BJ (cell line): ENCODE measurements at regions not wholly inside any gene's neighbourhood (a gene's known extent, or its start where the extent isn't known, plus 50 kb on each side); places are given as distances from the start of the nearest gene placed in this dataset.
"Not testable (repeated sequence)": the region's sequence is repeated elsewhere in the genome, so short reads cannot be mapped to it uniquely, and the experiment has no call there.

Experiments used
- CTCF ChIA-PET: fragments of 350-600 bp; formaldehyde crosslinking; extraction: SDS; loops from one replicate; lab custom pipeline; 2021; ENCODE audit warnings: antibody characterized with exemption, inconsistent platforms; lab: Yijun Ruan, JAX
- POLR2A ChIA-PET: fragments of 300-600 bp; sonication (Branson Sonifier 250); formaldehyde crosslinking; extraction: SDS; loops from one replicate; lab custom pipeline; 2021; ENCODE audit warnings: antibody characterized with exemption; lab: Charles Lee
- DNase-seq: peaks from one replicate; pipeline ENCODE4 v3.0.0-alpha.2; 2011; ENCODE audit warnings: low read depth
- H3K27me3 ChIP-seq: 2 replicates; pipeline ENCODE4 v1.6.0; 2011; ENCODE audit warnings: low read length; ENCODE audit not compliant: control insufficient read depth, insufficient read depth
- H3K36me3 ChIP-seq: 2 replicates; pipeline ENCODE4 v1.5.1; 2011; ENCODE audit warnings: low read length; ENCODE audit not compliant: control insufficient read depth, insufficient read depth
- H3K4me3 ChIP-seq: 2 replicates; pipeline ENCODE4 v1.5.1; 2011; ENCODE audit warnings: low read depth, mild to moderate bottlenecking, control low read depth, low read length
- CTCF ChIP-seq: IDR thresholded peaks from 2 replicates; pipeline ENCODE4 v1.5.1; 2011; ENCODE audit warnings: low read depth, mild to moderate bottlenecking, control low read depth, inconsistent platforms, low read length, moderate library complexity; ENCODE audit not compliant: insufficient read depth

DNA sequence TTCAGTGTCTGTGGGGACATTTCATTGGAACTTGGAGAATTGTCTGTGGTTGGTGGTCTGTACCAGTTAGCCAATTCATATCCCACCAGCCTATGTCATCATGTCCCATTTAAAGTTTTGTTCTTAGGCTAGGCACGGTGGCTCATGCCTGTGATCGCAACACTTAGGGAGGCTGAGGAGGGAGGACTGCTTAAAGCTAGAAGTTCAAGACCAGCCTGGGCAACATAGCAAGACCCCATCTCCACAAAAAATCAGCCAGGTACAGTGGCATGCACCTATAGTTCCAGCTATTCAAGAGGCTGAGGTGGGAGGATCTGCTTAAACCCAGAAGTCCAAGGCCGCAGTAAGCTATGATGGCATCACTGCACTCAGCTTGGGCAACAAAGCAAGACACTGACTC, 55.6 kb upstream of the CCND1 start:
- Histone ChIP-seq H3K27me3 (no peaks in the 10 kb centered on the region), H3K4me3 (no peak overlapping the region), H3K36me3 (no peaks in the 10 kb centered on the region)
- no peak for TF ChIP-seq CTCF
- ChIA-PET POLR2A (no interaction called here), CTCF (interaction anchor here (1.0 to 1.6 kb wide), 2 partner anchors 15 to 59 kb away, joined by 3 read pairs; no protein-coding TSS in a partner anchor)
- DNase-seq = no peak

DNA sequence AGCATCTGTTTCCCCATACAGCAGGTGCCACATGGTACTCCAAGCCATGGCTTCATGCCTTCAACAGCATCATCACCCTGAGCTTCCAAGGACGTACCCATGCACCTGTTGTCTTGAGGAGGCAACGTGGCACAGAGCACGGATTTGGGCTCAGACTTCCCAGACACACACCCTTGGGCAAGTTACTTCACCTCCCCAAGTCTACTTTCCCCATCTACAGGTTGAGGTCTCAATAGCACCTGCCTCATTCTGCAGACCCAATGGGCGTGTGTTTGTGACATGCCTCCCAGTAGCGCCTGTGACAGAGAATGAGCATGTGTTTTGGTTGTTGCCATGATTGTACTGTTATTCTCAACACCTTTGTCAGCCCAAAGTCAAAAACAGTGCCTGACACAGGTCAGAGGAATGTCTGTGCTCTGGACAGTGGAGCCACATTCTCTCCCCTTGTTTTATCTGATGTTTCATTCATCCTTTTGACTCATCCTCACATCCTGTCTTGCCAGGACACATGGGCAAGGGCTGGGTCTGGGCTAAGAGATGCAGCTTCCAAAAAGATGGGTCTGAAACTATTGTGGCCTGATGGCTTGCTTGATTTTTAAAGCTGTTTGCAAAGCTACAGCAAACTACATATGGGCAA, 53.4 kb upstream of the CCND1 start:
- Histone ChIP-seq H3K4me3 (no peak overlapping the region), H3K27me3 (no peaks in the 10 kb centered on the region), H3K36me3 (no peaks in the 10 kb centered on the region)
- CTCF ChIA-PET = interaction anchor here (0.6 to 3.2 kb wide), 13 partner anchors 10 to 608 kb away, joined by 3 to 8 read pairs (median 4); no protein-coding TSS in a partner anchor
- peak; percentile 68 for DNase-seq
- no peak for TF ChIP-seq CTCF
- POLR2A ChIA-PET = interaction anchor here (0.5 kb wide), 1 partner anchor 1406 kb away, joined by 3 read pairs; no protein-coding TSS in a partner anchor

GRCh38 chr11:69588270-69588669, 52.7 kb upstream of the CCND1 start:
- DNase-seq = peak; percentile 66
- ChIA-PET POLR2A (interaction anchor here (0.5 kb wide), 1 partner anchor 1406 kb away, joined by 3 read pairs; no protein-coding TSS in a partner anchor), CTCF (interaction anchor here (0.6 to 3.2 kb wide), 16 partner anchors 10 to 607 kb away, joined by 3 to 8 read pairs (median 3); no protein-coding TSS in a partner anchor)
- Histone ChIP-seq H3K27me3 (no peaks in the 10 kb centered on the region), H3K4me3 (no peak overlapping the region), H3K36me3 (no peaks in the 10 kb centered on the region)
- peak; percentile 54 for TF ChIP-seq CTCF

DNA sequence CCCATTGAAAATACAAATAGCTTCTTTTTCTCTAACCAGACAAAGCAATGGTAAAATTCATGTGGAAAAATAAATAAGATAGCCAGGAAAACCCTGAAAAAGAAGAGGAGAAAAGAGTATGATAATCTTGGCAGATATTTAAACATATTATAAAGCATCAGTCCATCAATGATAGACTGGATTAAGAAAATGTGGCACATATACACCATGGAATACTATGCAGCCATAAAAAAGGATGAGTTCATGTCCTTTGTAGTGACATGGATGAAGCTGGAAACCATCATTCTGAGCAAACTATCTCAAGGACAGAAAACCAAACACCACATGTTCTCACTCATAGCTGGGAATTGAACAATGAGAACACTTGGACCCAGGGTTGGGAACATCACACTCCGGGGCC, 50.9 kb upstream of the CCND1 start:
- H3K4me3 ChIP-seq, DNase-seq, H3K27me3 ChIP-seq, POLR2A ChIA-PET, H3K36me3 ChIP-seq: not testable (repeated sequence)
- CTCF ChIA-PET = interaction anchor here (1.3 to 3.2 kb wide), 2 partner anchors 14 to 459 kb away, joined by 3 to 8 read pairs; no protein-coding TSS in a partner anchor
